NB4 (cell line): ENCODE measurements at regions not wholly inside any gene's neighbourhood (a gene's known extent, or its start where the extent isn't known, plus 50 kb on each side); places are given as distances from the start of the nearest gene placed in this dataset.

Experiments
- DNase-seq: peaks from one replicate; pipeline ENCODE4 v3.0.0; 2010; ENCODE audit warnings: low read depth
- H3K4me3 ChIP-seq: one replicate; pipeline ENCODE4 v1.5.1; 2011; ENCODE audit warnings: mild to moderate bottlenecking, low read depth, low read length, moderate library complexity
- CTCF ChIP-seq: IDR thresholded peaks from one replicate; pipeline ENCODE4 v1.5.1; 2012; ENCODE audit warnings: low read depth, low read length
- MAX ChIP-seq: IDR thresholded peaks from 2 replicates; pipeline ENCODE4 v1.6.1; 2011; ENCODE audit warnings: low read depth, low read length
- MYC ChIP-seq: IDR thresholded peaks from 2 replicates; pipeline ENCODE4 v1.6.1; 2011; ENCODE audit warnings: low read depth, low read length
- POLR2A ChIP-seq: IDR thresholded peaks from 2 replicates; pipeline ENCODE4 v1.6.1; 2011; ENCODE audit warnings: mild to moderate bottlenecking; ENCODE audit not compliant: insufficient read length; ENCODE audit errors: extremely low read depth

DNA sequence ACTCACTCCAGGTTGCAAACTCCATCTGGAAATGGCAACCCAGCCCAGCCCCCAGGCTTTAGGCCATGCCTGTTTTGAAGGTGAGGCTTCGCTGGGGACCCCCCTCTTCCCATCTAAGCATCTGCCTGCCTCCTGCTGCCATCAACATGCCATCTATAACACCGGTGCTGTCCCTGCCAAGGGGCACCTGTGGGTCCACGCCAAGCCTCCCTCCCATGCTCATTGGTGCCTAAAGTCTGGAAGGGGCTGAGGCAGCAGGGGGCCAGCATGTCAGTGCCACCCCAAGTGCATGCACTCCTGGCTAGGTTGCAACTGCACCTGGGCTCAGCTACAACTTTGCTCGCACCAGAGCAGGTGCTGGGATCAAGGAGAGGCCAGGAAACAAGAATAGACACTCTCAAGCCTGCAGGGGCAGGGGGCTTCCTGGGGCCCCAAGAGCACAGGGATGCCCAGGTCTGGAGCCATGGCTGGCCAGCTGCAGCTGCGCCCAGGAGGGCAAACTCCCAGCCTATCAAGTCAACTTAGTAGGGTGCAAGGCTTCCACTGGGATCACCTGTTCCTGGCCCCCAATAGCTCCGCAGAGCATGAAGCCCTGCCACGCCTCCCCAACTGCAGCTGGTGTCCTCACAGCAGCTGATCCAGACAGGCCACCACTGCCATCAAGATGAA, 151.3 kb upstream of the HSF2 start:
- TF ChIP-seq CTCF = no peak
- TF ChIP-seq MYC = no peak
- no peak for TF ChIP-seq POLR2A
- no peak for TF ChIP-seq MAX
- no peak for DNase-seq
- no peak overlapping the region for H3K4me3 ChIP-seq

GRCh38 chr6:122248844-122249243, 150.6 kb upstream of the HSF2 start:
- no peak overlapping the region for H3K4me3 ChIP-seq
- DNase-seq = no peak
- TF ChIP-seq MAX = no peak
- TF ChIP-seq MYC = no peak
- TF ChIP-seq POLR2A = no peak
- TF ChIP-seq CTCF = no peak

GRCh38 chr6:122258839-122259238, 140.6 kb upstream of the HSF2 start:
- no peak for DNase-seq
- H3K4me3 ChIP-seq = no peak overlapping the region
- TF ChIP-seq MYC (no peak), CTCF (no peak), POLR2A (no peak), MAX (no peak)

DNA sequence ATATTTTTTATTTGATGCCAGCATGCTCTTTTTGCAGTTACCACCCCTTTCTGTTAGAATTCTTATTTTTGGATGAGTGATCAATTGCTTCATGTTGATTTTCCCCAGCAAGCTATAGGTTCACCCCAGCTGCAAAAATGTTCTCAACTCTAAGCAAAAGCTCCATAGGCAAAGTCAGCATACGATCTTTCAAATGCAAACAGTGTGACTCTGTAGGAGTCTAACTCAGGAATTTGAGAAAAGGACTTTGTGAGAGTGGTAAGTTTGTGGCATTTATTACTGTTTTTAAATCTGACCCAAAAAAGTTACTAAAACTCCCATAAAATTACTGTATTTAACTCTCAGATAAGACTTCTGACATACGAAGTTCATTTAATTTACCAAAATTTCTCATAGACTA, 134.9 kb upstream of the HSF2 start:
- H3K4me3 ChIP-seq = no peak overlapping the region
- no peak for TF ChIP-seq POLR2A
- TF ChIP-seq MAX = no peak
- no peak for TF ChIP-seq CTCF
- no peak for TF ChIP-seq MYC

GRCh38 chr6:122265755-122266154, 133.7 kb upstream of the HSF2 start:
- H3K4me3 ChIP-seq = no peak overlapping the region
- DNase-seq = no peak
- TF ChIP-seq MAX (no peak), MYC (no peak), CTCF (no peak), POLR2A (no peak)

More for the DNA sequence above, 134.9 kb upstream of the HSF2 start:
- DNase-seq = no peak

- DNase-seq = peak; percentile 2
- TF ChIP-seq CTCF = no peak
- no peak overlapping the region for H3K4me3 ChIP-seq
These were observed 131.1 kb upstream of the HSF2 start for GRCh38 chr6:122268394-122268793.
